ENCODE measurements at regions not wholly inside any gene's neighbourhood (a gene's known extent, or its start where the extent isn't known, plus 50 kb on each side); places are given as distances from the start of the nearest gene placed in this dataset.

- TF ChIP-seq, protein P1, sequence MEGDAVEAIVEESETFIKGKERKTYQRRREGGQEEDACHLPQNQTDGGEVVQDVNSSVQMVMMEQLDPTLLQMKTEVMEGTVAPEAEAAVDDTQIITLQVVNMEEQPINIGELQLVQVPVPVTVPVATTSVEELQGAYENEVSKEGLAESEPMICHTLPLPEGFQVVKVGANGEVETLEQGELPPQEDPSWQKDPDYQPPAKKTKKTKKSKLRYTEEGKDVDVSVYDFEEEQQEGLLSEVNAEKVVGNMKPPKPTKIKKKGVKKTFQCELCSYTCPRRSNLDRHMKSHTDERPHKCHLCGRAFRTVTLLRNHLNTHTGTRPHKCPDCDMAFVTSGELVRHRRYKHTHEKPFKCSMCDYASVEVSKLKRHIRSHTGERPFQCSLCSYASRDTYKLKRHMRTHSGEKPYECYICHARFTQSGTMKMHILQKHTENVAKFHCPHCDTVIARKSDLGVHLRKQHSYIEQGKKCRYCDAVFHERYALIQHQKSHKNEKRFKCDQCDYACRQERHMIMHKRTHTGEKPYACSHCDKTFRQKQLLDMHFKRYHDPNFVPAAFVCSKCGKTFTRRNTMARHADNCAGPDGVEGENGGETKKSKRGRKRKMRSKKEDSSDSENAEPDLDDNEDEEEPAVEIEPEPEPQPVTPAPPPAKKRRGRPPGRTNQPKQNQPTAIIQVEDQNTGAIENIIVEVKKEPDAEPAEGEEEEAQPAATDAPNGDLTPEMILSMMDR (IDR thresholded peaks at IDR 0.05): no peak
- no peak for TF ChIP-seq POLR2AphosphoS5 (IDR thresholded peaks at IDR 0.05; ENCODE audit: low read depth, low read length)
- TF ChIP-seq, protein P2, sequence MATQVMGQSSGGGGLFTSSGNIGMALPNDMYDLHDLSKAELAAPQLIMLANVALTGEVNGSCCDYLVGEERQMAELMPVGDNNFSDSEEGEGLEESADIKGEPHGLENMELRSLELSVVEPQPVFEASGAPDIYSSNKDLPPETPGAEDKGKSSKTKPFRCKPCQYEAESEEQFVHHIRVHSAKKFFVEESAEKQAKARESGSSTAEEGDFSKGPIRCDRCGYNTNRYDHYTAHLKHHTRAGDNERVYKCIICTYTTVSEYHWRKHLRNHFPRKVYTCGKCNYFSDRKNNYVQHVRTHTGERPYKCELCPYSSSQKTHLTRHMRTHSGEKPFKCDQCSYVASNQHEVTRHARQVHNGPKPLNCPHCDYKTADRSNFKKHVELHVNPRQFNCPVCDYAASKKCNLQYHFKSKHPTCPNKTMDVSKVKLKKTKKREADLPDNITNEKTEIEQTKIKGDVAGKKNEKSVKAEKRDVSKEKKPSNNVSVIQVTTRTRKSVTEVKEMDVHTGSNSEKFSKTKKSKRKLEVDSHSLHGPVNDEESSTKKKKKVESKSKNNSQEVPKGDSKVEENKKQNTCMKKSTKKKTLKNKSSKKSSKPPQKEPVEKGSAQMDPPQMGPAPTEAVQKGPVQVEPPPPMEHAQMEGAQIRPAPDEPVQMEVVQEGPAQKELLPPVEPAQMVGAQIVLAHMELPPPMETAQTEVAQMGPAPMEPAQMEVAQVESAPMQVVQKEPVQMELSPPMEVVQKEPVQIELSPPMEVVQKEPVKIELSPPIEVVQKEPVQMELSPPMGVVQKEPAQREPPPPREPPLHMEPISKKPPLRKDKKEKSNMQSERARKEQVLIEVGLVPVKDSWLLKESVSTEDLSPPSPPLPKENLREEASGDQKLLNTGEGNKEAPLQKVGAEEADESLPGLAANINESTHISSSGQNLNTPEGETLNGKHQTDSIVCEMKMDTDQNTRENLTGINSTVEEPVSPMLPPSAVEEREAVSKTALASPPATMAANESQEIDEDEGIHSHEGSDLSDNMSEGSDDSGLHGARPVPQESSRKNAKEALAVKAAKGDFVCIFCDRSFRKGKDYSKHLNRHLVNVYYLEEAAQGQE (IDR thresholded peaks at IDR 0.05; ENCODE audit: insufficient read depth in 1 of 2, low read depth in 2 of 2, low read length in 1 of 2): no peak
These were observed 52.2 kb upstream of the SOX9 start for GRCh38 chr17:72068643-72069042.

Measured in Panc1 (cell line).